Embryonic facial prominence (tissue), 1 donor: ENCODE measurements at regions not wholly inside any gene's neighbourhood (a gene's known extent, or its start where the extent isn't known, plus 50 kb on each side); places are given as distances from the start of the nearest gene placed in this dataset.

Experiments
- DNase-seq: peaks from one replicate; pipeline ENCODE4 v3.0.0-alpha.2; 2016; ENCODE audit errors: extremely low spot score

GRCh38 chr12:114779186-114779585 lies 95.2 kb upstream of the TBX3 start:
- no peak for DNase-seq

DNA sequence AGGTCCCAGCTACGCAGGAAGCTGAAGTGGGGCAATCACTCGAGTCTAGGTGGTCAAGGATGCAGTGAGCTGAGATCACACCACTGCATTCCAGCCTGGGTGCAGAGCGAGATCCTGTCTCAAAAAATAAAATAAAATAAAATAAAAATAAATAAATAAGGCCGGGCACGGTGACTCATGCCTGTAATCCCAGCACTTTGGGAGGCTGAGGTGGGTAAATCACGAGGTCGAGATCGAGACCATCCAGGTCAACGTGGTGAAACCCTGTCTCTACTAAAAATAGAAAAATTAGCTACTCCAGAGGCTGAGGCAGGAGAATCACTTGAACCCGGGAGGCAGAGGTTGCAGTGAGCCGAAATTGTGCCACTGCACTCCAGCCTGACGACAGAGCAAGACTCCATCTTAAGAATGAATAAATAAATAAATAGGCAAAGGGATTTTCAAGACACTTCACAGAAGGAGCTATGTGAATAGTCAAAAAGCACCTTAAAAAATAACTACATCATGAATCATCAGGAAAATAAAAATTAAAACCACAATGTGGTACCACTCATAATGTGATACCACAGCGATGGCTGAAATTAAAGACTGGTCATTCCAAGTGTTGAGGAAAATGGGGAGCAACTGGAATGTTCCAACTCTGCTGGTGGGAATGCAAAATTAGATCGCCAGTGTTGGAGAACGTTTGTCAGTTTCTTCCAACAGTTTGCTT lies 92.9 kb upstream of the TBX3 start:
- DNase-seq = no peak

GRCh38 chr12:114774699-114775098 lies 90.7 kb upstream of the TBX3 start:
- DNase-seq = no peak

DNA sequence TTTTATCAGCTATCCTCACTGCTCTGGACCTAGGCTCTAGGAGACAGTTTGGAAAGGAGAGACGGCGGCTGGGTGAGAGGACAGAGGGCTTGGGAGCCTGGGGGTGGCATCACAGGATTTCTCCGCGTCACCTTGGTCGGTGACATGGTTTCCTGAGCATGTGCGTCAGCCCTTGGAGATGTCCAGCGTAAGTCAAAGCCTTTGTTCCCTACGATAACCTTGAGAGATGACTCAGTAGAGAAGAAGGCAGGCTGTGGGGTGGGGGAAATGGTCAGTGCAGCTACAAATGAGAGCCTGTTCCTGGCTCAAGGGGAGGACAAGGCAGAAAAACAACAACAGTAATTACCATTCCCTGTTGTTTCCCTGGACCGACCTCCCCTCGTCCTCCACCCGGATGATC lies 90.2 kb upstream of the TBX3 start:
- no peak for DNase-seq

DNA sequence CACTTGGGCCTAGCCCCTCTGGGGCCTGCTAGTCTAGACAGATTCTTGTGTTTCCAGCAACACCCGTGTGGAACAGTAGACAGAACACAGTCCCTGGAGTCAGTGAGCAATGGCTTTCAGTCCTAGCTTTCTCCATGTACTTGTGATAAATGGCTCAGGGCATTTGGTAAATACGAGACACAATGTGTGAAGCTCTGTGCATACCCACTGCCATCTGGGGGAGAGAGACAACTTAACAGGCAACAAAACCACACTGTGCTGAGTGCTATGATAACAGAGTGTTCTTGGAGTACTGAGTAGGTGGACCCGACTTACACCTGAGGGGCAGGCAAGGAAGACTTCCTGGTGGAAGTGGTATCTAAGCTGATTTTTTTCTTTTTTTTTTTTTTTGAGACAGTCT lies 86.3 kb upstream of the TBX3 start:
- DNase-seq = no peak

- DNase-seq = no peak
Measured at GRCh38 chr12:114769634-114770033, 85.7 kb upstream of the TBX3 start.

DNA sequence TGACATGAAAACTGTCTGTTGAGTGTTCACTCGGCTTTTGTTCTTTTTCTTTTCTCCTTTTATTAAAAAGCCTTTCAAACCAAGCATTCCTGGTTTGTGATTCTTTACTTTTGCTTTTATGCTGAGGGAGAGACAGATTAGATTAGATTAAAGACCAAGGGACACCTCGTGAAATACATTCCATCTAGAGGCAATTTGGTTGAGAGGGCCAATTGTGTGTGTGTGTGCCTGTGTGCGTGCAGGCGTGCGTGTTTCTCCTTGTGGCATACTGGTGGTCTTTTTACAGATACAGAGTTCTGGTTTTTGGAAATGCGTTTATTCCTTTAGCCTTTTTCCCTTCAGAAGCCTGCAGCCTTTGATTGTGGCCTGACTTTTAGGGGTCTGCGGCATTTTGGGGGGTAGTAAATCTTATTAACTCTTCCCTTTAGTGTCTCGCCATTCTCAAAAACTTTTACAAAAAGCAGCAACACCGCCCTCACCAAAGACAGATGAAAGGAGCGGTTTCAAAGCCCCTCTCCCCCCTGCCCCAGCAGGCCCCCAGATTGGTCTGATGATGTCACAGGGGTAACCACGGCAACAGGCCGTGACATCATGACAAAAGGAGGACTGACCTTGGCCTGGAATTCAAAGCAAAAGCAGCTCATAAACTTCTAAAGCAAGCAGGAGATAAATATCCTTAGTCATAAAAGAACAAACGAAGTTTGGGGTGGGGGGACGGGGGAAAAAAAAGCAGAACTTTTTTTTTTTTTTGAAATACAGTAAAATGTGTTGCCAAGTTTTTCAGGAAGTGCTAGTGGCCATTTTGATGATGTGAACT lies 84.1 kb upstream of the TBX3 start:
- no peak for DNase-seq

GRCh38 chr12:114767084-114767760 lies 83.2 kb upstream of the TBX3 start:
- DNase-seq = no peak

DNA sequence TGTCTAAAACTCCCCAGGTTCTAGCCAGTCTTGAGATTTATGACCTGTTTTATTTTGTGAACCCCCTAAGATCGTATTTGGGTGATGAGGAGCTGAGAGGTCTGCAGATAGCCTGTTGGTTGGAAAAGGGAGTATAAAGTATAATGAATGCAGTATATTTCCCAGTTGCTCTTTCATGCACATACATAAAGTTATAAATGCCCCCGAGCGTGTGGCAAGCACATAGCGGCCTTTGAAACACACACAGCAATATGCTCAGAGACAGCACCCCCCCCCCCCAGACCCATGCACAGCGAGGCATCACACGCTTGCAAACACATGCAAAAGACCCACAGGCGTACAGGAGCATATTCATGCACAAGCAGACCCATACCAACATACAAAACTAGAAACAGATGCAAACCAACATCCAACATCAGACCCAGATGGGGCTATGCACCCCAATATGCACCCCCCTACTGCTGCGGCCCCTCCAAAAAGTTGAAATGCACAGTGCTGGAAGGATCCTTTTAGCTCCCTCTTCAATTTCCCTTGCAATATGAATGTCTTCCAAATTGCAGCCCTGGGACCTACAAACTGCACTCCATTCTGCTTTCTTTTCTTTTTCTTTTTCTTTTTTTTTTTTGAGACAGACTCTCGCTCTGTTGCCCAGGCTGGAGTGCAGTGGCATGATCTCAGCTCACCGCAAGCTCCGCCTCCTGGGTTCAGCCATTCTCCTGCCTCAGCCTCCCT lies 82.2 kb upstream of the TBX3 start:
- no peak for DNase-seq

GRCh38 chr12:114764510-114764909 lies 80.5 kb upstream of the TBX3 start:
- no peak for DNase-seq

GRCh38 chr12:114762490-114763110 lies 78.6 kb upstream of the TBX3 start:
- no peak for DNase-seq

- DNase-seq = no peak
Measured at GRCh38 chr12:114760151-114760877, 76.3 kb upstream of the TBX3 start.

- no peak for DNase-seq
Measured at GRCh38 chr12:114759635-114760034, 75.7 kb upstream of the TBX3 start.

- no peak for DNase-seq
Measured at GRCh38 chr12:114757684-114758325, 73.8 kb upstream of the TBX3 start.

DNA sequence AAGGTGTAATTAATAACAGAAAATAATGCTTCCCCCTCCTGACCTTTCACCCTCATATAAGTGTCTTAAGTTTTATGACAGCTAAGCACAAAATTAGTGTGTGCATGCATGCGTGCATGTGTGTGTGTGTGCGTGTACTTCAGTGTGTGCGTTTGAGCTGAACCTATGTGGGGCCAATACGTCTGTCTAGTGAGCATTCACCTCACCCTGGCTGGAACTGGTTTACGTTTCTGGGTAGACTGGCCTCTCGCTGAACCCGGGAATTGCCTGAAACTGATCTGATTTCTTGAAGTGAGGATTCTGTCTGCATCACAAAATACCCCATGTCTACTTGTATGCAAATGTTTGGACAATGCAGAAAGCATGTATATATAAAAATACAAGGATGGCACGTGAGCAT lies 68.2 kb upstream of the TBX3 start:
- peak; percentile 49 for DNase-seq

DNA sequence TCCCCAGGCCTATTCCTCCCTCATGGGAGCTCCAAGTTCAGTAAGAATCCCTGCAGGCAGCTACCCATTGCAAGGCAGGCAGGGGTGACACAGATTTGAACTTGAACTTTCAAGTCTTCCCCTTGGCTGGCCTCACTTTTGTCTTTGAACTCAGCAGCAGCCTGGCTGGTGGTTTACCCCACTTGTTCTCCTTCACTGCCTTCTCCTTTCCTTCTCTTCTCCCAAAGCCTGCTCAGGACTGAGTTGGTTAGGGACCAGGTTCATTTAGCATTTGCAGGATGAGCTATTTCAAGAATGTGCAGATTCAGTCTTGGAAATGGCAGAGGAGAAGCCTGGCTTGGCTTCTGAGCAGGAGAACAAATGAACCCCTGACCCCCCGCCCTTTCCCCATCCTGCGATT lies 67.7 kb upstream of the TBX3 start:
- no peak for DNase-seq

DNA sequence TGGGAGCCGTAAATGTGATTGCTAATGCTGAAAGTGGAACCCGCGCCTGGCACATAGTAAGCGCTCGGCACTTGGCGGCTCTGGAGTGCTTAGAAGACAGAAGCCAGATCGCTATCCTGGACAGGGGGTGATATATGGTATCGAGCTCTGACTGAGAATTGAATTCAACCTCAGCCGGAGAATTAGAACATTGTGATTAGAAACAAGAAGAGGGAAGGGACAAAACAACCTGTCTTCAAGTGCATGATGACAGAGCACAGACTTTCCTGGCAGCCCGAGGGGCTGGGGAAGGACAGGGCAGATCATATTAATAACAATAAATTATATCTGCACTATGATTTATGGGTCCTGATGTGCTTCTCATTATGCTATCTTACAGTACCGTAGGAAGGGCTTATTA lies 66.9 kb upstream of the TBX3 start:
- no peak for DNase-seq

GRCh38 chr12:114749065-114749464 lies 65.1 kb upstream of the TBX3 start:
- no peak for DNase-seq

DNA sequence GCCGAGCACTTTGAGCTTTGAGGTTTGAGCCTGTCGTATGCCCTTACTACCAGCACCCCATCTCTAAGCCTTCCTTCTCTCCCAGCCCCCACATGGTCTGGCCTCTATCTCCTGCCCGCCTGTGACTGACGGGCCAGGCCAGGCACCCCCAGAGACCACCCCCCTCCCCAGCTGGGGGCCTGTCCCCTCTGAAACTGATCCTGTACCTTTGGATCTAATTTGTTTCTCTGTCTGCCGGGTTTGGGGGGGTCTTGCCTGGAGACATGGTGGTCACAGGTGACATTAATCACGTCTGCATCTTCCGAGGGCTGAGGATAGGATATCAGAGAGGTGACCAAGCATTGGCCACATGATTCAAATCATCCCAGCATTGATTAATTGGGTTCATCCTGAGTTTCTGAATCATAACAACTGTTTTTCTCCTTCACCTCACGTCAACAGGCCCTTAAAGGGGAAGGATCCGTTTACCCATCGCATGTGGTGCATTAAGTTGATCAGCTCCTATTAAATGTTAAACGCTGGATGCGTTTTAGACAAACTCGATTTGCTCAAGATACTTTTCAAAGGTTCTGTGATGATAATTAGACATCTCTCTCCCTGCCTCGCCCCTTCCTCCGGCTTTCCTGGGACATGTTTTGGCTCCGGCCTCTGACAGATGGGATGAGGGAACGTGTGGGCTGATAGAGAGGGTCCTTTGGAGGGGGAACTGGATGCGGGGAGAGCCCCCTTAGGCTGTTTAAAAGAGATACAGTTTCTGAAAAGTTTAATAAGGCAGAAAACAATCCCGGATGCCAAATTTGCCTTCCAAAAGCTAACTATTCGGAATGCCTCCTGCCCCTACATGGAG lies 63.3 kb upstream of the TBX3 start:
- peak; percentile 42 for DNase-seq
